HG03457 (cell line): ENCODE measurements at regions not wholly inside any gene's neighbourhood (a gene's known extent, or its start where the extent isn't known, plus 50 kb on each side); places are given as distances from the start of the nearest gene placed in this dataset.
"Not testable (repeated sequence)": the region's sequence is repeated elsewhere in the genome, so short reads cannot be mapped to it uniquely, and the experiment has no call there.

Experiments used
- ATAC-seq: cut with Tn5 transposase; IDR thresholded peaks from one replicate; pipeline ENCODE4 v1.9.1; 2021; ENCODE audit warnings: moderate number of reproducible peaks; ENCODE audit not compliant: unreplicated experiment

DNA sequence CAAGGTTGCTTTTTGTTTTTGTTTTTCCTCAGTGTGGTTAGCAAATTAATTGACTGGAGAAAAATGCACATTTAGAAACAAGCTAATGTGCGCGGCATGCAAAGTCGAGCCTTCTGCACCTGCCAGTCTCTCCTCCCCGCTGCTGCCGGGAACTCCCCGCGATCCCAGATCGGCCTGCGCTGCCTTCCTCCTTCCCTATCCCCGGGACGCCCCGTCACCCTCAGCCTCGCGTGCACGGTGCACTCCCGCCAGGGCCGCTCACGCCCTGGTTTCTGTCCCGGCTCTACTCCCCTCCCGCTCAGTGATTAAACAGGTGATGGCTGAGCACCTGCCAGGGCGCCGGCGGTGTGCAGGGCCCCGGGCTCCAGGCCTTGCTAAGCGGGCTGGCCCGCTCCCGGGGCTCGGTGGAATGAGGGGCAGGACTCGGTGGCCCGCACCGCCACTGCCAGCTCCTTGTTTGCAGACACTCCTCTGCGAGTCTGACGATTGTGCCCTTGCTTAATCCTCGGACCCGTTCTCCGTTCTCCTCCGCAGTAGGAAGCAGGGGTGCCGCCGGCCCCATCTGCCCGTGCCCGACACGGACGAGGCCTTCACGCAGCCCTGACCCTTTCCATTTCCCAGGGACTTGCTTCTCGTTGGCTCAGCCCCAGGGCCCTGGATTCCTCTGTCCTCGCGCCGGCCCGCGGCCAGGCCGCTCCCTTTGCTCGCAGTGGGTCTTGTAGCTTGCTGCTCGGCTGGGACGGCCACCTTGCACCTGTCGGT is 143.4 kb downstream of the TRIML1 start:
- no peak for ATAC-seq

DNA sequence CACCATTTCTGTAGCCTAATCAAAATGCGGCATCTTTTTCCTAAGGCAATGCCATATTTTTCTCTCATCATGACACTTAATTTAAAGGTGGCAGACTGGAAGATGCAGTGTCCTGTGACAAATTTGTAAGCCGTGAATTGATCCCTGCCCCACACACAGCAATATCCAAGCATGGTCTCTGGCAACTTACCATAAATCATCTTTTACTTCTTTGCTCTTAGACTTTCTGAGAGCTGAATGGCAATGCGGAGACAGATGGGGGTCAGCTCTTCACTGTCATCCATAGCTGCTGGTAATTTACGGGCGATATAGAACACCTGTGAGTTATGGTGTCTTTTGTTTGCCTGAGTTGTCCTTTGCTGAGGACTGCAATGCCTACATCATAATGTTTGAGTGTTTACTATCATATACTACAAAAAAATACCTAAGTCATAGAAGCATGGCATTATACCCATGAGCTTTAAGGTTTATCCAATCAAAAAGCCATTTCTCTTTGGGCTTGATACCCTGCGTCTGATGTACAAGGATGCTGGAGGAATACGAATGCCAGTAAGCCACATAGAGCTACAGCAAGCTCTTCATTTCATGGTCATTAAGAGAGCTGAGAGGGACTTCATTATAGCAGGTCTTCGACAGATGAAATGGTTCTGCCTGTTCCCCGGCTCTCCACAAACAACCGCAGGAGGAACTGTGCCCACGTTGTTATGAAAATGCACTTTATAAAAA is 148.1 kb downstream of the TRIML1 start:
- no peak for ATAC-seq

DNA sequence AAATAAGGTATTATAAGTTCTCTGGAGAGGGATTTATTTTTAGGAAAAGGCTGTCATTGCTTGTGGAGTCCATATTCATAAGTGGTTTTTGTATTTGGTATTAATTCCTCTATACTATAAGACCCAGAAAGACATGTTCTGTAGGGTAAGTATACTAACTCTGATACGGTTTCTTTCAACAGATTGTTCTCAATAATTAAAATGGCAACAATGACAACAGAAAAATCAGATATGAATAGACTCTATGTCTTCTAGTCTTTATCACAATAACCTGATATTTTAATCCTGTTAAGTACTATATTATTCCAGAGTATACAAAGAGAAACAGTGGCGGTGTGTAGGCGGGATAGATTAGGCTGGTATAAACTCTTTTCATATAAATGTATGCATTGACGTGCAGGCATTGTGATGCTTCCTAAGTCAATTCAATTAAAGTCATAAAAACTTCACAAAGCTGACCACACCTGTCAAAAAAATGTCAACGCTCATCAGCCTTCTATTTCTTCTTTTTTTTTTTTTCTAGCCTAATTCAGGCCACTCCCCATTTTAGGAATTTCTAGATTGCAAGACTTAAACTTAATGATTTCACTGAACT is 150.4 kb downstream of the TRIML1 start:
- ATAC-seq = no peak

DNA sequence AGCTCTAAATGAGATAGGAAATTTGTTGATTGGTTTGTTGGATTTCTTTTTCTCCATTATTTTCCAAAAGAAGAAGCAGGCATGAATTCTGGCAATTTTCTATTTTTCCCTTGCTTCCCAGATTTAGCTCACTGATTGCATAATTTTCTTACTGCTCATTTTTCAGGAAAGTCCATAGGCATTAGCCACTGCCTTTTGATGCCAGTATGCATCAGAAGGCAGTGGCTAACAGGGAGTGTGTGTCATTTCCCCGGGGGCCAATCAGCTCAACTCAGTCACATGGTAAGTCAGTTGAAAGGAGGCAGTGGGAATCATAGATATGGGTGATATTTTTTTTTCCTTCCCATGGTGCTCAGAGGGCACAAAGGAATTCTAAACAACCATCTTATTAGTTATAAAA is 156.7 kb downstream of the TRIML1 start:
- ATAC-seq = no peak

DNA sequence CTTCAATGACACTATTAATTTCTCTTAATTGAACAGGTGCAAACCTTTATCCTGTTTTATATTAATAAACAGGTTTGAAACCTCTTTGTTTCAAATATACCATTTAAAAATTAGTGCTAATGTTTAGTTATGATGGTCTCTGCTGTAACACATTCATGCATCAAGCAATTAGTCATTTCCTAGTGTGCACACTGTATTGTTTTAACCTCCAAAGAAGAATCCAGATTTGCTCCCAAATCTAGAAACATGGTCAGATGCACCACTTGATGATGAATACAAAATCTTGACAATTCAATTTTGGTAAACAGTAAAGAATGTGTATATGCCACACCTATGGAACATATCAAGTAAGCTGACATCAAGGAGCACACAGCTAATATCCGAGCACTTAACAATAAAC is 157.1 kb downstream of the TRIML1 start:
- ATAC-seq = no peak

DNA sequence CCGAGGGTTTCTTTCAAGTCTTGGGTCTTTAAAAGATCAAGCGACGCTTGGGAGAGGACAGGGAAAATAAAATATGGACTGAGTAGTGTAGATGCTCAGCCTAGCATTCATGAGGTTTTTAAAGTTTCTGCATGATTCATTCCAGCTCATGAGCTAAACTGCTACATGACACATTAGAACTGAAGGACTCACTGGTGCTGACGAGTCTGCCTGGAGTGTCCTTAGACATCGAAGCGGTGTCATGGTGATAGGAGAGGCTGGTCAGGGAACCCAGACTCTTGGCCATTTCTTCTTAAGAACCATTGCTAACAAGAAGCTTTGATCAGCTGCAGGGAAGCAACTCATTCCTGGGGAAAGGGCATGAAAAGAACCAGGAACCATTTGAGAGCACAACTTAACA is 158.6 kb downstream of the TRIML1 start:
- ATAC-seq = no peak

DNA sequence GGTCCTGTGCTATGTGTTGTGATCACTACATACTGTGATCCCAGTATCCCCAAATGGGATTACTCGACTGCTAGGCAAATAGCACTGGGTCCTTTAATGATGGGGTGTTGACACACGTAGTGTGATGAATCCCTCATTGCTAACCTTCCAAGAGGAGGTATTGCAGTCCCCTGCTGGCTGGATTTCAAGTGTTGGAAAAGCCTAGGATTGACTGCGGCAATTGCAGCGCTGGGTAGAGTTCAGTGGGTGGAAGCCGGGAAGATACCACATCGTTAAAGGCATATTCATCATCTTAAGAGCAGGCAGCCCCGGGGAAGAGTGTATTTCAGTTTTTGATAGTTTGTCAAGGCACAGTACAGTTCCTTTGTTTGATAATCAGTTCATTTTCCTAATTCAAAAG is 159.9 kb downstream of the TRIML1 start:
- ATAC-seq = no peak

DNA sequence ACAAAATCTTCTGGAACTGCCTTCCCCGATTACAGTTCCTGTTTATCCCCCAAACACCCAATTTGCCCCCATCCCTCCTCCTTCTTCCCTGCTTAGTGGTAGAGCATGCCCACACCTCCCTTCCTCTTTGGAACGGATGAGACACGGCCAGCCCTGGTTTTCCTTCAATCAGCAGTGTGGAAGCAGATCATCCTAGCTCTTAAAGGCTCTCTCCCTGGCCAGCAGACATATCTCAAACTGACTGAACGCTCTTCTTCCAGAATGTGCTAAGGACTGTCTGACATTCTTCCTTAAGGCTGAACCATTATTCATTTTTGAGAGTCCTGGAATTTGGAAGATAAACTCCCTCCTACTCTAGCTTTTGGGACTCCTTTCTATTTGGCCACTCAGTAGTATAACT is 161.1 kb downstream of the TRIML1 start:
- ATAC-seq = no peak

DNA sequence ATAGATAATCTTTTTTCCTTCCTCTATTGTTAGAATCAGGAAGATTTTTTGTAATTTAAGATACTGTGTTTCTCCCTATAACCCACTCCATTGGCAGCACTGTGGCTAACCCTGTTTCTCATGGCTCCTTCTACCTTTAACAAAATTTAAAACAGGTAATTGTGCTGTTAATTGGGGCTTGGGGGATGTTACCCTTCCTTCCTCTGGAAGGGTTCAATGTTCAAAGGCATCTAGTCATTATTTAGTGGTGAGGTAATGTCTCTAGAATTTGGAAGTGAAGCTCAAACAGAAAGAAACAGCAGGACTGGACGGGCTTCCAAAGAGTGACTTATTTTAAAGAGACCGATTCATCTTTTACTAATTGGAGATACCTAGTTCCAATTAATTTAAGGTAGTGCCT is 166.4 kb downstream of the TRIML1 start:
- ATAC-seq = no peak

DNA sequence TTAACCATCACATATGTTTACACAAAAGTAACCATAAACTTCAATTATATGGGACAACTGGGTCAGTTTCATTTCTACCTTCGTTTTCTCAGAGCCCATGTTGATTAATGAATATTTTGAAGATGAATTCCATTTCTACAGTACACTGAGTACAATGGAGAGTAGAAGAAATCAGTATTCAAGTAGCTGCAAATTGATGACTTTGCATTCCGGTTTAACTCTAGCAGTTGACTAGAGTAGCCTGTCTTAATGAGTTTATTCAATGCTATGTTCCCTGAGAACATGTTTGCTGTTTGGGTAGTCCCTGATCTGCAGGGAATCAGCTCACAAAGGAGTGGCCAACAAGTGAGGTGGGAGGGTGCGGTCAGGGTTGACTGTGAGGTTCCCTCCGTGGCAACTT is 168.3 kb downstream of the TRIML1 start:
- ATAC-seq = no peak

DNA sequence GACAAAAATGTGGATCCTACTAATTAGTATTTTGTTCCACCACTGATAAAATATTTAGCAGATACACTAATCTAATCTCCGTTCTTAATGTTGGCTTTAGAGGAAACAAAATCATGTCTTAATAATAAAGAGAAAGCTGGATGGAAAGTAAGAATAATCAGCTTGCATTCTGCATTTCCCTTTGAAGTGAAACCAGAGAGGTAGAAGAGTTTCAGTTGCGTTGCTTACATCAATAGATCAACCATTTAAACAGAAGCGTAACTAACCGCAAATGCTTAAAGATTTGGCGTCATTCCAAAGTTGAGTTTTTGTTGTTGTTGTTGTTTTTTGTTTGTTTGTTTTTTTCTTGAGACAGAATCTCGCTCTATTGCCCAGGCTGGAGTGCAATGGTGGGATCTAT is 168.9 kb downstream of the TRIML1 start:
- no peak for ATAC-seq

DNA sequence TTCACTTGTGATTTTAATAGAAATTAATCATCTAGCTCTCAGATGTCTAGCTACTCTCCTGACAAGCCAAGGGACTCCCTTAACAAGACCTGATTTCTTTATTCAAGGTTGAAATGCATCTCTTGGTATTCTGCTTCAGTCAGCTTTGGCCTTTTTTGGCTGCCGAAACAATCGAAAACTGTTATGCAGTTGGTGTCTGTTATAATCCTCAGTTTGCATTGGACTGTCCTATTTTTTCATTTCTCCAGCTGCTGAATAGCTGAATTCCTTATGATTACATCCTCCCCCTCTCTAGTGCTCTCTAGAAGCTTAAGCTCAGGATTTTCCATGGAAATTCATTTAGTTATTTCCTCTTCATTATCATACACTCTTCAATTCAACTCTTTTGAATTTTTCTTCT is 177.2 kb downstream of the TRIML1 start:
- no peak for ATAC-seq

DNA sequence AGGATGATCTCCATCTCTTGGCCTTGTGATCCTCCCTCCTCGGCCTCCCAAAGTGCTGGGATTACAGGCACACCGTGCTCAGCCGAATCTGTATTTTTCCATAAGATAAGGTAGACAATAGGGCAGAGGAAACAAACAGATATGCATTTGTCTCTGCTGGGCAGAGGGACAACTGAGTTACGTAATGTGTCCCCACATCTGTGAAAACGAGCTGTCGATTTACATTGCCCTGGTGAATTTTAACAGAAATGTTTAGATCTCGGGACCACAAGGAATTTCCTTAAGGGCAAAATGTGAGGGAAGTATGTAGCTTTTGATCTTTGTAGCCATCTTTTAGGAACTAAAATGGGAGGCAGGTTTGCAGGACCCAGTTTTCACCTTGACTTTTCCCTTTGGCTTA is 189.7 kb downstream of the TRIML1 start:
- no peak for ATAC-seq

DNA sequence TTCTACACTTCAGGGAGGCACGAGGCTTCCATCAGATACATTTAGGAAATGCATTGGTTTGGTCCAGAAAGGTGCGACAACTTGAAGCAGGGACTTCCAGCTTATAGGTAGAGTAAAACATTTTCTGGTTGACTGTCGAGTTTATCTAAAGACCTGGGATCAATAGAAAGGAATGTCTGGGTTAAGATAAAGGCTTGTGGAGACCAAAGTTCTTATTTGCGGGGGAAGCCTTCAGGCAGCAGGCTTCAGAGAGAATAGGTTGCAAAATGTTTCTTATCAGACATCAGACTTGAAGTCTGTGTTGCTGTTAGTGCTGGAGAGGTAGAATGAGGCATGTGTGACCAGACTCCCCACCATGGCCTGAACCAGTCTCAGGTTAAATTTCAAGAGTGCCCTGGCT is 190.3 kb downstream of the TRIML1 start:
- no peak for ATAC-seq

DNA sequence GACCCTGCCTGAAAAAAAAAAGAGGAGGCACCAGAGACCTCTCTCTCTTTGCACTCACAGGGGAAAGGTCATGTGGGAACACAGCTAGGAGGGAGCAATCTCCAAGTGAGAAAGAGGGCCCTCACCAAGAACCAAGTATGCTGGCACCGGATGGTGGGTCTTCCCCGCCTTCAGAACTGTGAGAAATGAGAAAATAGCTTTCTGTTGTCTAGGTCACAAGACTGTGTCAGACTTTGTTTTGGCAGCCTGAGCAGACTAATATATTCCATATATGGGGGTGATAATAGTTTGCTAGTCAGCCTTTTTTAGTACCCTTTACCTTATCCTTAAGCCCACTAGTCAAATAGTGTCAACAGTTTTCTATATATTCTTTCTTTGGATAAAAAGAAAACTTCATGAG is 193.0 kb downstream of the TRIML1 start:
- no peak for ATAC-seq

DNA sequence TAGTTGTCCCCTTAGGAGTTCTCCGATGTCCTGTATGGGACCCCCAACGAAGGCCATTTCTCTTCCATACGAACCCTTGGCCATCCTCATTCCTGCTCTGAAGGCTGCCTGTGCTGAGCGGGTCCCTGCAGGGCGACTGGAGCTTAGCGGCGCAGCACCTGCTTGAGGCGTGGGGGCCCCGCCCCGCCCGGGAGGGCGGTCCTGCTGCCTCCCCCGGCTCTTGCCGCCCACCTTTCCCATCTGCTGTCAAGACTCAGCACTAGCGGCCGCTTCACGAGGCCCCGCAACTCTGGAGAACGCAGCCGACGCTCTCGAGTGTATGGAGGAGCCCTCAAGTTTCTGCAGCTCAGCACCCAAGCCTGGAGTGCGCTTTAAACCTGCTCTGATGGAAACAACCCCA is 197.7 kb downstream of the TRIML1 start:
- no peak for ATAC-seq

DNA sequence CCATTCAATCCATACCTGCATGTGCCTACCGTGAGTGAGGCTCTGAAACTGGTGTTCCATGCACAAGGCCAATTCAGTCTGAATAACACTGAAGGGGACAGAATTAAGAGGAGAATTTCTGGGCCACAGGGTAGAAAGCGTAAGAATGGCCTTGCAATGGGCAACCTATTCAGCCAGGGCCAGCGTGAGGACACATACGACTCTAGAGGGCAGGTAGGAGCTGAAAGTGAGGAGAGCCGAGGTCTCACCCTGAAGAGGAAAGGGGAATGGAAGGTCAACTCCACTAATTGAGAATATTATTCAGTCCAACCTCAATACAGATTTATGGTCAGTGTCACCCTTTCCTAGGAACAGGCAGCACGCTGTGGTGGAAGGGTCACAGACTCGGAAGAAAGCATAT is 202.2 kb downstream of the TRIML1 start:
- no peak for ATAC-seq

DNA sequence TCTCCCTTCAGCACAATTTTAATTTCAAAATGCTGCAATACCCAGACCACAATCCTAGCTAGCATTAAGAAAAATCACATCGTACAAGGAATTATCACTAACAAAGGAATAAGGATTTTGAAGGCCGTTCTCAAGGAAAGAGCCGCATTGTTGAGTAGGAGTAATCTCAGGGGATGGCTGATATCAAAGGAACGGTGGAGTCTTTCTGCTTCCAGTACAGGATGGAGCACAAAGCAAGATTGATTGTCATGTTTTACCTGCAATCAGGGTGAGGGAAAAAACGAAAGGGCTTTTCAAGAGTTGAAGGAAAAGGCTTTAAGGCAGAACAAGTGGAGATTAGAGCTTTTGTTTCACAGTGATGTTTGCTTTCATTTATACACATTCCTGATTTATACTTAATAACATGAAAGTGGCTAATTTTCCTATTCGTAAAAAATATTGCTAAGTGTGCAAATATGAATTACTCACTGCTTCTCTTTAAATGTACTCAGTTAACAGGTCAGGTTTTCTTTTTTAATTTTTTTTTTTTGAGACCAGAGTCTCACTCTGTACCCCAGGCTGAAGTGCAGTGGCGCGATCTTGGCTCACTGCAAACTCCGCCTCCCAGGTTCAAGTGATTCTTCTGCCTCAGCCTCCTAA is 207.0 kb downstream of the TRIML1 start:
- no peak for ATAC-seq

DNA sequence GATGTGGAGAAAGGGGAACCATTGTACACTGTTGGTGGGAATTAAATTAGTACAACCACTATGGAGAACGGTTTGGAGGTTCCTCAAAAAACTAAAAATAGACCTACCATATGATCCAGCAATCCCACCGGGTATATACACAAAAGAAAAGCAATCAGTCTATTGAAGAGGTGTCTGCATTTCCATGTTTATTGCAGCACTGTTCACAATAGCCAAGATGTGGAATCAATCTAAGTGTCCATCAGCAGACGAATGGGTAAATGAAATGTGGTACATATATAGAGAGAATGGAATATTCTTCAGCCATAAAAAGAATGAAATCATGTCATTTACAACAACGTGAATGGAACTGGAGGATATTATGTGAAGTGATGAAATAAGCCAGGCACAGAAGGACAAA is 208.1 kb downstream of the TRIML1 start:
- no peak for ATAC-seq

DNA sequence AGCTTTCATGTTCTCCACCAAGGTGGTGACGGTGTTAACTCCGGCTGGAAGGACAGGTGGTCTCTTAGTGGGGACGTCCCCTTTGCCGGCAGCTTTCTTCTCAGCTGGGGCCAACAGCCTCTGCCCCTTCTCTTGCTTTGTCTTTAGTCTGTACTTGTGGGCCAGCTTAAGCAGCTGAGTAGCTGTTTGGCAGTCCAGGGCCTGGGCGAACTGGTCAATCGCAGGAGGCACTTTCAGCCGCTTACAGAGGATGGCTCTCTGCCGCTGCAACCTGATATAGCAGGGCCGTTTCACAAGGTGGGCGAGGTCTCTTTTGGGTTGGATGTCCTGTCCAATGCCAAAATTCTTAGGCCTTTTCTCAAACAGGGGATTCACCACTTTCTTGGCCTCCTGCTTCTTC is 210.3 kb downstream of the TRIML1 start:
- ATAC-seq = not testable (repeated sequence)

DNA sequence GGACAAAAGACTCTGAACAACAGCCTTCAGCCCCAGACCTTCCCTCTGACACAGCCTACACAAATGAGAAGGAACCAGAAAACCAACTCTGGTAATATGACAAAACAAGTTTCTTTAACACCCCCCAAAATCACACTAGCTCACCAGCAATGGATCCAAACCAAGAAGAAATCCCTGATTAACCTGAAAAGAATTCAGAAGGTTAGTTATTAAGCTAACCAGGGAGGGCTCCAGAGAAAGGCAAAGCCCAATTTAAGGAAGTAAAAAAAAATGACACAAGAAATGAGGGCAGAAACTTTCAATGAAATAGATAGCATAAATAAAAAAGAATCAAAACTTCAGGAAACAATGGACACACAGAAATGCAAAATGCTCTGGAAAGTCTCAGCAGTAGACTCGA is 224.0 kb downstream of the TRIML1 start:
- ATAC-seq = no peak

DNA sequence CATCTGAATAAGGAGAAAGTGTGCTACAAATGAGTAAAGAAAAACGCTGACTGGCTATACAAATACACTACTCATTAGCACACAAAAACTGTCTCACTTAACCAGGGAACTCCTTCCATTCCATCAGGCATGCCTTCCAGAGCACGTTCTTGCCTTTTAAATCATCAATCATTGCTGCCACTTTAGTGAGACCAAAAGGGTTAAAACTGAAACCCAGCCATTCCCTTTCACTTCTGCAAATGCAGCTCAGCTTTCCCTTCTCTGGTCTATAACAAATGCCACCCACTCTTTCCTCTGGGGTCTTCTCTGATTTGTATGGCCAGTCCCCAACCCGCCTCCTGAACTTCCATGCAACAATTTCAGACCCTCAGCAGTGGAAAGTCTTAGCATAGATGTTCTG is 231.5 kb downstream of the TRIML1 start:
- ATAC-seq = no peak
